NCI-H2081 treated with DMSO at 0.1 percent for 48 hours (cell line): ENCODE measurements at regions not wholly inside any gene's neighbourhood (a gene's known extent, or its start where the extent isn't known, plus 50 kb on each side); places are given as distances from the start of the nearest gene placed in this dataset.

Experiments
- DNase-seq: peaks from one replicate; lab custom pipeline; 2025; lab: John Stamatoyannopoulos, UW

- DNase-seq, result no peak
These were observed 584.0 kb downstream of the GLRX3 start for GRCh38 chr10:130720235-130720634.

GRCh38 chr10:130721971-130722370 lies 585.8 kb downstream of the GLRX3 start:
- no peak for DNase-seq

- DNase-seq, result no peak
These were observed 587.5 kb downstream of the GLRX3 start for GRCh38 chr10:130723704-130724103.

GRCh38 chr10:130725474-130725970 lies 586.0 kb downstream of the TCERG1L start:
- no peak for DNase-seq

GRCh38 chr10:130726996-130727725 lies 584.4 kb downstream of the TCERG1L start:
- DNase-seq, result no peak

- DNase-seq, result no peak
These were observed 583.6 kb downstream of the TCERG1L start for GRCh38 chr10:130727766-130728490.

- DNase-seq, result no peak
These were observed 582.8 kb downstream of the TCERG1L start for GRCh38 chr10:130728531-130729215.

GRCh38 chr10:130729876-130730275 lies 581.6 kb downstream of the TCERG1L start:
- DNase-seq, result no peak

GRCh38 chr10:130737186-130737585 lies 574.3 kb downstream of the TCERG1L start:
- DNase-seq, result no peak

- no peak for DNase-seq
These were observed 573.9 kb downstream of the TCERG1L start for GRCh38 chr10:130737621-130738020.

GRCh38 chr10:130739016-130739756 lies 572.3 kb downstream of the TCERG1L start:
- DNase-seq, result no peak

GRCh38 chr10:130739757-130740145 lies 571.8 kb downstream of the TCERG1L start:
- DNase-seq, result no peak

- no peak for DNase-seq
These were observed 571.4 kb downstream of the TCERG1L start for GRCh38 chr10:130740166-130740565.

- no peak for DNase-seq
These were observed 570.4 kb downstream of the TCERG1L start for GRCh38 chr10:130740915-130741750.

- DNase-seq, result no peak
These were observed 569.3 kb downstream of the TCERG1L start for GRCh38 chr10:130741901-130742855.

- DNase-seq, result no peak
These were observed 568.4 kb downstream of the TCERG1L start for GRCh38 chr10:130742941-130743675.

- no peak for DNase-seq
These were observed 567.7 kb downstream of the TCERG1L start for GRCh38 chr10:130743751-130744271.

GRCh38 chr10:130744631-130745030 lies 566.9 kb downstream of the TCERG1L start:
- DNase-seq, result no peak

- DNase-seq, result no peak
These were observed 566.3 kb downstream of the TCERG1L start for GRCh38 chr10:130745251-130745650.
